HAP-1 (cell line): ENCODE measurements at regions not wholly inside any gene's neighbourhood (a gene's known extent, or its start where the extent isn't known, plus 50 kb on each side); places are given as distances from the start of the nearest gene placed in this dataset.

Experiments used
- DNase-seq, 2 experiments: peaks; one replicate each; pipeline ENCODE4 v3.0.0-alpha.2; 2016 to 2020; ENCODE audit warnings: low spot score in 2 of 2
- H3K27me3 ChIP-seq: fragments of 250-450 bp; sonication (Bioruptor Pico); 2 replicates; pipeline ENCODE4 v1.5.1; 2020; ENCODE audit warnings: low read depth, mild to moderate bottlenecking, moderate library complexity
- H3K36me3 ChIP-seq: fragments of 250-450 bp; sonication (Bioruptor Pico); replicated peaks from 2 replicates; pipeline ENCODE4 v1.5.1; 2020; ENCODE audit warnings: mild to moderate bottlenecking
- H3K4me1 ChIP-seq: fragments of 250-450 bp; sonication (Bioruptor Pico); 2 replicates; pipeline ENCODE4 v1.5.1; 2020; ENCODE audit warnings: mild to moderate bottlenecking
- H3K4me3 ChIP-seq: fragments of 250-450 bp; sonication (Bioruptor Pico); 2 replicates; pipeline ENCODE4 v1.5.1; 2020; ENCODE audit warnings: mild to moderate bottlenecking, moderate library complexity
- H3K9me3 ChIP-seq: fragments of 250-450 bp; sonication (Bioruptor Pico); 2 replicates; pipeline ENCODE4 v1.5.1; 2020; ENCODE audit warnings: mild to moderate bottlenecking, moderate library complexity
- in situ Hi-C: fragments of 300-500 bp; cut with MboI; formaldehyde crosslinking; loops from 3 replicates; pipeline ENCODE4 v1.14.3; 2020; ENCODE audit warnings: low sequenced_read_pairs, inconsistent platforms, mixed read lengths

DNA sequence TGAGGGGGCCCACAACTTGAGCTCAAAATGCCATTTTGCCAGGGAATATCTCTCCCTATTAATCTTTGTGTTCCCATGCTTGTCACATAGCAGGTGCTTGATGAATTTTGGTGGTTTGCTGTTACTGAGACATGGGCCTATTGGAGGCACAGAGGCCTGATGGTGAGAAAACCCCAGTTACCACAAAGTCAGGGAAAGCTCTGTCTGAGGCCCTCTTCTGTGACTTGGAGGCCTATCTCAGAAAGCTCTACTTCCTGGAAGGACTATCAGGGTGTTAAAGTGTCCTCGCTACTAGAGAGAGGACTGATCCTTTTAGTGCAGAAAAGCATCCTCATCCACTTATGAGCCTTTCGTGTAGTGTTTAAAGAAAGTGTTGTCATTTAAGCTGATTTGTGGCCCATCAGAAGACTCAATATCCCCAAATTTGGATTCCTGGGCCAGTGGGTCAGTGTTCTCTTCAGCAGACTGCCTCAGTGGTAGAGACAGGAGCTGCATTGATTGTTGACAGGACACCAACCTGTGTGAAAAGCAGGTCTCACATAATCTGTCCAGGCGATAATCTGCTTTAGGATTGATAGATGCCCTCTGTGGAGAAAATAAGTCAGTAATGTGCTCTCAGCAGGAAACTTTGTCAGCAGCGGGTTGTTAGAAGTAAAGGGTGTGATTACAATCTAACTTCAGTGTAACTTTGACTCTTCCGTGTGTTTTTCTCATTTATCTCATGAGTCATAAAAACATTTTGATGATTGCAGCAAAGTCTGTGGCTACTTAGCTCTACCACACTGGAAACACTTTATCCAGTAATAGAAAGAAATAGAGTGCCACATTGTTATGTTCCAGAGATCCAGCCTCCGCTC is 121.0 kb downstream of the AKAP11 start:
- no peak overlapping the region for H3K4me3 ChIP-seq
- no peaks in the 10 kb centered on the region for H3K9me3 ChIP-seq
- no peaks in the 10 kb centered on the region for H3K36me3 ChIP-seq
- no peaks in the 10 kb centered on the region for H3K27me3 ChIP-seq
- 0 out of 2 replicates have a peak, but pooled peaks cover 2% of the 10 kb centered on the region for H3K4me1 ChIP-seq
- DNase-seq, result no peak
- in situ Hi-C loops, result no loop called here

DNA sequence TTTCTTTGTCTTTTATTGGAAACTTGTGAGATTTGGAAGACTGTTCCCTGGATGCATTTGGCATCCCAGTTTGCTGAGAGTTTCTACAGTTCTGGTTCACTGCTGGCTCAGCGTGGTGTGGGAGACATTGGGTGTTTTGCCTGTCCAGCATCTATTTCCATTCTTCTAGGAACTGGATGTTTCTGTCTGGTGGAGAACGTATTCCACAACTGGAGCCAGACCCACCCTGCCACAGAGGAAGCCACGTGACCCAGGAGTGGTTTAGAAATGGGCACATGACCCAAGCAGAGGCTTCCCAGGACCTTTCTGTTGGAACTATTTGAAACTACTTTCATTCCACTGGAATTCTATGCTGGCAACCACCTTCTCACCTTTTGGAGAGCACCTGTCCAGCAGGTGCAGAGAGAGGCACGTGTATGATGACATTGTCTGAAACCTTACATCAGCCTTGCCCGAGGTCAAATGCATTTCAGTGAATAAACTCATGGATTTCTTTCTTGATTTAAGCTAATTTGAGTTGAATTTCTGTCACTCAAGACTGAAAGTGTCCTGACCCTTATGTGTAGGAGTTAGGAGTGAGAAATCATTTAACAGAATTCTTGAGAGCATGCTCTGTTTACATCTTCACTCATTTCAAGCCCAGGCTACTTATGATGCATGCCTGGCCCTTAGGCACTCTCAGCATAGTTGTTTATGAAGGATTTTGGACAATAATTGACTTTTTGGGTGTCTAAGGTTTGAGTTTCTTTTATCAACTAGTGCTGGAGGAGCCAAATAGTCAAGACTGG is 121.8 kb downstream of the AKAP11 start:
- Histone ChIP-seq H3K9me3 (no peaks in the 10 kb centered on the region), H3K27me3 (no peaks in the 10 kb centered on the region), H3K4me3 (no peak overlapping the region), H3K4me1 (0 out of 2 replicates have a peak, but pooled peaks cover 2% of the 10 kb centered on the region), H3K36me3 (no peaks in the 10 kb centered on the region)
- in situ Hi-C loops, result no loop called here
- DNase-seq, result no peak

DNA sequence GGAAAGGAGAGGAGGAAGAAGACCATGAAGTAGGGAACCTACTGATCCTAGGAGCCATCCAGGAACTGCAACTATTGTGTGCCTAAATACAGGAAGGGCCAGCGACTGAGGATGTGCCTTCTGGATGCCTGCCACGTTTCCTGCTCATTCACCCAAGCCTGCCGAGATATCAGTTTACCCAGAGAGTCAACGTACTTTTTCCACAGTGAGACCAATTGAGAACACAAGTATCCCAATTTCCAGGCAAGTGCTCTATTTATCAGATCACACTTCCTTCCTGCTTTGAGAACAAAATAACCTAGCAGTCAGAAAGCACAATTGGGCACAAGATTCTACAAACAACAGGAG is 122.4 kb downstream of the AKAP11 start:
- H3K4me3 ChIP-seq, result no peak overlapping the region
- H3K27me3 ChIP-seq, result no peaks in the 10 kb centered on the region
- in situ Hi-C loops, result no loop called here
- no peak for DNase-seq
- H3K4me1 ChIP-seq, result 0 out of 2 replicates have a peak, but pooled peaks cover 2% of the 10 kb centered on the region
- H3K9me3 ChIP-seq, result no peaks in the 10 kb centered on the region
- H3K36me3 ChIP-seq, result no peaks in the 10 kb centered on the region

DNA sequence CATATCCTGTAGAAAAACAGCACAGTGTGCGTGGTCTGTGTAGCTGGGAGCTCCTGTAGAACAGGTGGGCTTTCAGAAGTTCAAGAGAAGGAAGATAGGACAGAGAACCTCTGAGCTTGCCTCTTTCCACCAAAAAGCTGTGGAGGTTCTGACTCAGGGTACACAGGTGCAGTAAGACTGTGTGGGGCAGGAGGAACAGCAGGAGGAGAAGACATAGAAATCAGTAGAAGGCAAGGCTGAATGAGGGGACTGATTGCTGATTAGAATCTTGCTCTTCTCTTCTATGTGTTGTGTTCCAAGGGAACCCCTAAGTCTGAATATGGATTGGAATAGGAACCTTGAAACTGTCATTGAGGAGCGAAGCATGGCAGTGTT is 122.7 kb downstream of the AKAP11 start:
- Histone ChIP-seq H3K27me3 (no peaks in the 10 kb centered on the region), H3K4me3 (no peak overlapping the region), H3K9me3 (no peaks in the 10 kb centered on the region), H3K36me3 (no peaks in the 10 kb centered on the region), H3K4me1 (0 out of 2 replicates have a peak, but pooled peaks cover 2% of the 10 kb centered on the region)
- in situ Hi-C loops, result no loop called here
- no peak for DNase-seq

DNA sequence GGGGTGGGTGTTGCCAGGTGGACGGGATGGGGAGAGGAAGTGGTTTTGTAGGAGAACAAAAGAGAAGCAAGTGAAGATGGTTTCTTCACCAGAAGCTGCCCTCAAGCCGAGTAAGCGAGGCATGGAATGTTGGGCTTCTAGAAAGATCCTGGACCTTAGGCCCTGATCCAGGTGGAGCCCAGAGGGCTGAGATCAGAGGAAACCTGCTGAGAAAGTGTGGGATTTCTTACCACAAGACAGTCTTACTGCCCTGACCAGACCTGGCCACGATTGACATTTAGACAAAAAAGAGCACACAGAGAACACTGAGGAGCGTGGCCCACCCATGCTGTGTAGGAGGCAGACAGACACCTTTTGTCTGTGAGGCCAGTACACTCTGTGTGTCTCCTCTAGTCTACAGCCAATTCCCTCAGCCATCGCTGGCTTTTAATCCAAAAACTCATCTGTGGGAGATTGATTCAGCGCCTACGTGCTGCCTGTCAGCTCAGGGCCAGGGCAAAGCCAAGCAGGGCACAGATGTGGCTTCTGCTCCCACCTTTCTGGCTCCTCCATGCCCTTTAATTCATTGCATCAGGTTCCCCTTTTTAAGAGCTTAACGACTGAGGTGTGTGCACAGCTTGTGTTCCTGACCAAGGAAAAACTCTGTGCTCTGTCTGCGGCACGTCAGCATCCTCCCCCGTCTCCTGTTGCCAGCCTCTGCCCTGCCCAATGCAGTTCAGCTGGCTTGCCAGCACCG is 123.3 kb downstream of the AKAP11 start:
- Histone ChIP-seq H3K4me1 (0 out of 2 replicates have a peak, but pooled peaks cover 2% of the 10 kb centered on the region), H3K4me3 (no peak overlapping the region), H3K36me3 (no peaks in the 10 kb centered on the region), H3K27me3 (0 out of 2 replicates have a peak, but pooled peaks cover 3% of the 10 kb centered on the region), H3K9me3 (no peaks in the 10 kb centered on the region)
- DNase-seq, result no peak
- in situ Hi-C loops, result no loop called here

DNA sequence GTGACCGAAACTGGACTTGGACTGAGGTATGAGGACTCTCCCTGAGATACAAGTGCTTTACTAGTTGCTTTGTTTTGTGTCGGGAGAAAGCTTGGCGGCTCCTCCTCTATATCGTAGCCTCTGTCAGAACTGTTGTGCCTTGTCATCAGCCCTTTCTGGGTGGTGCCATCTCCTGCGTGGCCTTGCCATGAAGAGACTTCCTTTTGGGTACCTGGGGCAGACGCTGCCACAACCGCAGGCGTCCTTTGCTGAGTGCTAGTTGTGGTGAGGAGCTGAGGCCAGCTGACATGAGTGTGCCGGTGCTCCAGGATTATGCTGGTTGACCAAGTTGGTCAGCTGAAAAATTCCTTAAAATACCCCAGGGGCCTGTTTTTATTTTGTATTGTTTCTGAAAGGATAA is 124.5 kb downstream of the AKAP11 start:
- Histone ChIP-seq H3K36me3 (no peaks in the 10 kb centered on the region), H3K4me3 (no peak overlapping the region), H3K9me3 (no peaks in the 10 kb centered on the region), H3K27me3 (peaks cover 6% of the 10 kb centered on the region; the same call in 1 of the 2 replicates), H3K4me1 (0 out of 2 replicates have a peak, but pooled peaks cover 2% of the 10 kb centered on the region)
- in situ Hi-C loops, result no loop called here
- DNase-seq, result no peak

DNA sequence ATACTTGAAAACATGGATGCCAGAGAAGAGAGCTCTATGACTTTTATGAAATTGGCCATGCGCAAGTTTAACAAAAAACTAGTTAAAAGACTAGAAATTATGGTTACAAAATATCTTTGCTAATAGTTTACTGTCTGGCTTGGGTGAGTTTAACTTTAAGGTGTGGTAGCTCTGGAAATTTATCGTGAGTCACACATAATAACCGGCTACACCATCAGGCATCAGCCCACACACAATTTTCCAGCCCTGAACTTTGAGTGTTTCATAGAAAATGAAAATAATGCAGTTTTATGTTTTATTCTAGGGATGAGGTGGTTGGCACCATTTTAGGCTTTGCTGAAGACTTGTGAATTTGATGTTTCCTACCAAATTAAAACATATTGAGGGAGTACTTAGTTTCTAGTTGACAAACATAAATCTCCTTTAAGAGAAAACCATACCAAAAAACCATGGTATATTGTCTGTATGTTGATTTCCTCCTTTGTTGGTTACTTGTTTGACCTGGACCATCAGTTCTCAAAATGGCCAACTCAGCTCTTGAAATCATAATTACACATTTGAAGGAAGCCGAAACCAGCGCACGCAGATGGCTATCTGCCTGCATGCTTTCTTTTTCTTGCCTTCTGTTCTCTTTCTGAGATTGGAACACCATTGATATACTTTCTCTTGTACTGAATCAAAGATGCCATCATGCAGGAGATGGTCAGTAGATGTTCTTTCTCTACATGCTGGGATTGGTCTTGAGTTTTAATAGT is 125.1 kb downstream of the AKAP11 start:
- Histone ChIP-seq H3K27me3 (peaks cover 6% of the 10 kb centered on the region; the same call in 1 of the 2 replicates), H3K4me1 (0 out of 2 replicates have a peak, but pooled peaks cover 2% of the 10 kb centered on the region), H3K9me3 (no peaks in the 10 kb centered on the region), H3K4me3 (no peak overlapping the region), H3K36me3 (no peaks in the 10 kb centered on the region)
- in situ Hi-C loops, result no loop called here
- DNase-seq, result no peak

DNA sequence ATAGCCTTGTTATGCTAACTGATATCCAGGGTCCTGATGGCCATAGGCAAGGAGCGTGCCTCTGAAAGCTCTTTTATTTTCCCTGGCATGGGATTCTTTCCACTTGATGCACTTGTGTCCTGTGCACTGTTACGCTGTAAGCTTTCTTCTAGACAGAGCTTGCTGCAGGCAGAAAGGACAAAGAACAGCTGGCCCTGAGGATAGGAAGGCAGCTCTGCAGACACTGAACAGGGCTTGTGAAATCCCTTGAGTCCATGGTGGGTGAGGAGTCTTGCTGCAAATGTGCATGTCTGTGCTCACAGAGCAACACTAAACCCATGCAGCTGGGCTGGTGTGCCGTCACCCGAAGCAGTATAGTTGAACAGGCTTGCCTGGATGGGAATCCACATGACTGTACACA is 126.6 kb downstream of the AKAP11 start:
- no peak for DNase-seq
- in situ Hi-C loops, result no loop called here
- 0 out of 2 replicates have a peak, but pooled peaks cover 2% of the 10 kb centered on the region for H3K4me1 ChIP-seq
- no peaks in the 10 kb centered on the region for H3K36me3 ChIP-seq
- H3K9me3 ChIP-seq, result no peaks in the 10 kb centered on the region
- H3K4me3 ChIP-seq, result no peak overlapping the region
- H3K27me3 ChIP-seq, result peaks cover 6% of the 10 kb centered on the region; the same call in 1 of the 2 replicates

DNA sequence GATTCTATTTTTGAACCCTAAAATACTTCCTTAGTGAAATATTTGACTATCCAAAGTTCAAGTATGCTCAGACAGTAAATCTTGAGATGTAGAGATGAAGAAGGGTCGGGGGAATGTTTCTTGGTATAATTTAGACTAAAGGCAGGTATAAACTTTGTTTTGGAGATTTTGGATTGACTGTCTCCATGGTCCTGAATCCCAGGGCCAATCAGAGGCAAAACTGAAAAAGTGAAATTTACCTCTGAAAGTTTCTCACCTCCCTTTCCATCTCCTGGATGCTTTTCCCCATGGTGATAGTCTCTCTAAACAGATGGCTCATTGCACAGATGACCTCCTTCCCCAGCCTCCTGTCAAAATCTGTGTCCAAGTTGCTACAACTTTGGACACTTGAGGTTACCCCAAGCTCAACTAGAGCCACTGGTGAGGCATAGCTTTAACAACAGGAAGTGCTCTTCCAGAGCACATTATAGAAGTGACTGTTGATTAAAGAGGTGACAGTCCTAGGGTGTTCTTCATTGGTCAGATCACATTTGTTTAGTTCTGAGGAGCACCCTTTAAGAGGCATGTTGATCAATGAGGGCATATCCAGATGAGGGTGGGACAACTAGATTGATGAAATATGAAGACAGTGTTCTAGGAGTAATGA is 128.4 kb downstream of the AKAP11 start:
- Histone ChIP-seq H3K4me3 (no peak overlapping the region), H3K27me3 (peaks cover 12% of the 10 kb centered on the region; the same call in 1 of the 2 replicates), H3K4me1 (0 out of 2 replicates have a peak, but pooled peaks cover 2% of the 10 kb centered on the region), H3K36me3 (no peaks in the 10 kb centered on the region), H3K9me3 (no peaks in the 10 kb centered on the region)
- no peak for DNase-seq
- in situ Hi-C loops, result no loop called here

DNA sequence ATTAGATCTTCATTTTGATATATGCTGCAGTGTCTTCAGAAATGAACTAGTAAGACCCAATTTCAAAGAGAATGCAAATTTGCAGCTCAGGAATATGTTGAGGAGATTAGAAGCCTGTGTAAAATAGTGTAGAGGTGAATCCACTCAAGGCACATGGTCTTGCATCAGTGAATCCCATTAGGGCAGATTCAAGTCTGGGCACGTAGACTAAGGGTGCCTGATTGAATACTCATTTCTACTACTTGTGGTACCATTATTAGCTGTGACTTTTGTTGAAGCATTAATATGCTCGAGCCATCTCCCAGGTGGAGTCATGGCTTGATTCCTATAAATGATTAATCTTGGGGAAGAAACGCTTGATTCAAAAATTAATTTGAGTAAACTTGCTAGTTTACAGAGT is 129.4 kb downstream of the AKAP11 start:
- Histone ChIP-seq H3K36me3 (no peaks in the 10 kb centered on the region), H3K4me1 (0 out of 2 replicates have a peak, but pooled peaks cover 2% of the 10 kb centered on the region), H3K4me3 (no peak overlapping the region), H3K27me3 (peaks cover 13% of the 10 kb centered on the region; the same call in 1 of the 2 replicates), H3K9me3 (no peaks in the 10 kb centered on the region)
- DNase-seq, result no peak
- in situ Hi-C loops, result no loop called here

DNA sequence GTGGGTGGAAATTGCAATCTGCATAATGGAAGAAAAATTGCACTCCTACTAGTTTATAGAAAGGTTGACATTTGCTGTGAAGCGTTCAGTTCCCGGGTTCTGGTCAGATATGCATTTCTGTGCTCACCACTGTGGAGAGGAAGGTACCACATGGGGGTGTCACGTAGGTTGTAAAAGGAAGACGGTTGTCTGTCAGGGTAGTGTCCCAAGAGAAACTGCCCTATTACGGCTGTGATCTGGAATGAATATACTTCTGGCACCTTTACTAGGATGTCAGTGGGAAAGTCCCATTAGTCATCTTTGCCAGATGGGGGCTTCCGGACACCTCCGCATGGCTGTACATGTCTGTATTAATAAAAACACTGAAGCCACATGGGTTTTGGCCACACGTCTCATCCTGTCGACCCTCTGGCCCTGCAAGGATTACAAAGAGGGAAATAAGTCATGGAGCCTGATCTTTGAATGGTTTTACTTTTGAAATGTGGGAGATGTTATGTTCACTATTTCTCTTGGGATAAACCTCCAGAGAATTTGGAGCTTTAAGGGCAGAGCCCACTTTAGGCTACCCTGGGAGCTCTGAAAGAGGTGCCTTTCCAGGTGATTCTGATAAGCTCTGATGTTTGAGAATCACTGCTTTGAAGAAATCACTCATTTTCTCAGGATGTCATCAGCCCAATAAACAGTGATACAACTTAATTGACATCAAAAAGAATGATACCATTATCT is 133.9 kb downstream of the AKAP11 start:
- no peak overlapping the region for H3K4me3 ChIP-seq

DNA sequence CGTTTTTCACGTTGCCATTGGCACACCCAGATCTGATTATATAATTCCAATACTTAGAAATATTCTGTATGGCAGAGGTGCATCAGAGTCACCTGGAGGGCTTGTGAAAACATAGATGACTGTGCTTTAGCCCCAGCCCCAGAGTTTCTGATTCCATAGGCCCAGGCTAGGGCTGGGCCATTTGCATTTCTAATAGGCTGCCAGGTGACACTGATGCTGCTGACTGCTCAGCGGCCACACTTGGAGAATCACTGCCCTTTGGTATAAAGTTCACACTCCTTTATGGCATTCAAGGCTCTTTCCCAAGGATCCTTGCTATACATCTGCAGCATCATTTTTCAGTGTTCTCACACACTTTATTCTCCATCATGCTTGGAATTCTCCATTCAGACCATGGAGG is 137.1 kb downstream of the AKAP11 start:
- H3K9me3 ChIP-seq, result no peaks in the 10 kb centered on the region
- peaks cover 8% of the 10 kb centered on the region; the same call in 1 of the 2 replicates for H3K27me3 ChIP-seq
- no peak for DNase-seq
- in situ Hi-C loops, result no loop called here
- H3K4me1 ChIP-seq, result no peaks in the 10 kb centered on the region
- no peak overlapping the region for H3K4me3 ChIP-seq
- no peaks in the 10 kb centered on the region for H3K36me3 ChIP-seq

More for the DNA sequence above, 133.9 kb downstream of the AKAP11 start:
- Histone ChIP-seq H3K4me1 (no peaks in the 10 kb centered on the region), H3K27me3 (peaks cover 9% of the 10 kb centered on the region; the same call in 1 of the 2 replicates), H3K9me3 (no peaks in the 10 kb centered on the region), H3K36me3 (no peaks in the 10 kb centered on the region)
- no peak for DNase-seq
- in situ Hi-C loops, result no loop called here
